Adipocyte (in vitro differentiated cells): ENCODE measurements at regions not wholly inside any gene's neighbourhood (a gene's known extent, or its start where the extent isn't known, plus 50 kb on each side); places are given as distances from the start of the nearest gene placed in this dataset.
"Not testable (repeated sequence)": the region's sequence is repeated elsewhere in the genome, so short reads cannot be mapped to it uniquely, and the experiment has no call there.

Experiments
- DNase-seq: peaks from one replicate; pipeline ENCODE4 v3.0.0-alpha.2; 2015; ENCODE audit warnings: low read depth
- H3K27me3 ChIP-seq: replicated peaks from 2 replicates; pipeline ENCODE4 v1.7.0; 2013; ENCODE audit warnings: mild to moderate bottlenecking, low read length, moderate library complexity; ENCODE audit not compliant: control insufficient read depth, insufficient read depth
- H3K36me3 ChIP-seq: 2 replicates; pipeline ENCODE4 v1.7.0; 2013; ENCODE audit warnings: low read length, mild to moderate bottlenecking, moderate library complexity; ENCODE audit not compliant: control insufficient read depth, insufficient read depth, severe bottlenecking
- H3K4me1 ChIP-seq: 2 replicates; pipeline ENCODE4 v1.7.0; 2013; ENCODE audit warnings: mild to moderate bottlenecking, low read length, moderate library complexity; ENCODE audit not compliant: control insufficient read depth, insufficient read depth
- H3K4me3 ChIP-seq: 2 replicates; pipeline ENCODE4 v1.7.0; 2013; ENCODE audit warnings: mild to moderate bottlenecking, low read length, moderate library complexity
- H3K9ac ChIP-seq: 2 replicates; pipeline ENCODE4 v1.7.0; 2013; ENCODE audit warnings: mild to moderate bottlenecking, low read length, moderate library complexity
- H3K9me3 ChIP-seq: 2 replicates; pipeline ENCODE4 v1.7.0; 2013; ENCODE audit warnings: mild to moderate bottlenecking, low read length, moderate library complexity; ENCODE audit not compliant: control insufficient read depth

GRCh38 chr12:86383759-86384158, 127.6 kb upstream of the MGAT4C start:
- not testable (repeated sequence) for DNase-seq, H3K4me3 ChIP-seq, H3K9me3 ChIP-seq, H3K36me3 ChIP-seq, H3K27me3 ChIP-seq, H3K9ac ChIP-seq, H3K4me1 ChIP-seq

- H3K36me3 ChIP-seq, result no peaks in the 10 kb centered on the region
- no peak overlapping the region for H3K4me3 ChIP-seq
- no peaks in the 10 kb centered on the region for H3K4me1 ChIP-seq
- no peaks in the 10 kb centered on the region for H3K9me3 ChIP-seq
- no peak overlapping the region for H3K9ac ChIP-seq
- no peak for DNase-seq
- no peaks in the 10 kb centered on the region for H3K27me3 ChIP-seq
Measured at GRCh38 chr12:86379337-86379736, 123.1 kb upstream of the MGAT4C start.

- DNase-seq, result no peak
- Histone ChIP-seq H3K9ac (no peak overlapping the region), H3K36me3 (no peaks in the 10 kb centered on the region), H3K9me3 (no peaks in the 10 kb centered on the region), H3K4me1 (no peaks in the 10 kb centered on the region), H3K27me3 (no peaks in the 10 kb centered on the region), H3K4me3 (no peak overlapping the region)
Measured at GRCh38 chr12:86376052-86376451, 119.9 kb upstream of the MGAT4C start.

DNA sequence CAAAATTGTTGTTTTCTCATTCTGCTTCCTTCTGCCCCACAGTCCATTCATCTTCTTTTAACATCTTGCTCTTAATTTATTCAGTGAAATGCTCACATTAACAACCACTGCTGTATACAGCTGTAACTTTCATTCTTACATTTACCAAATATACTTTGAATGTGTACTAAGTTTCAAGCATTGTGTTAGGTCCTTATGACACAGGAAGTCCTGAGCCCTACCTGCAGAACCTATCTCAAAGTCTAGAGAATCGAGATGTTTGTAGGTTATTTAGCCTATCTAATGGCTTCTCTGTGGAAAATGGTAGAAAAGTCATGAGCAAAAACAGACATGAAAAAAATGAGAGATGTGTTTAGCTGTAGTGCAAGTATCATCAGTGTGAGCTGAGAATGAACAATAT, 117.6 kb upstream of the MGAT4C start:
- Histone ChIP-seq H3K4me1 (no peaks in the 10 kb centered on the region), H3K9me3 (no peaks in the 10 kb centered on the region), H3K27me3 (no peaks in the 10 kb centered on the region), H3K9ac (no peak overlapping the region), H3K4me3 (no peak overlapping the region), H3K36me3 (no peaks in the 10 kb centered on the region)
- DNase-seq, result no peak

- Histone ChIP-seq H3K4me3 (no peak overlapping the region), H3K4me1 (no peaks in the 10 kb centered on the region), H3K27me3 (no peaks in the 10 kb centered on the region), H3K9ac (no peak overlapping the region), H3K9me3 (no peaks in the 10 kb centered on the region), H3K36me3 (no peaks in the 10 kb centered on the region)
- no peak for DNase-seq
Measured at GRCh38 chr12:86367137-86367536, 110.9 kb upstream of the MGAT4C start.

DNA sequence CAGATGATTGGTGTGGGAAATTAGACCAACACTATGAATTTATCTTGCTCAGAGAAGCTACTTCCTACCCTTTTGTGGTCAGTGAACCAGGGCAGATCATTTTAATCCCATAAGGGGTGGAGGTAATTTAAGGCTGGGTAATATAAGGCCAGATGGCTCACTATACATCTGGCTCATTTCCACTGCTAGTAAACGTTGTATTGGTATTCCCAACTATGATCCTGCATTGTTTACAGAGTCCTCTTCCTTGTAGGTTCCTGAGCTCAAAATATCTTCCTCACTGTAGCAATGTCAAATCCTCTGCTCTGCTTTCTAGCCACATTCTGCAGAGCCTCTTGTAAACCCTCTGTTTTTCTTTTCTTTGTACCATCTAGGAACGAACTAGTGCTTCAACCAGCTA, 93.0 kb upstream of the MGAT4C start:
- Histone ChIP-seq H3K27me3 (no peaks in the 10 kb centered on the region), H3K4me3 (no peak overlapping the region), H3K9me3 (no peaks in the 10 kb centered on the region), H3K9ac (no peak overlapping the region), H3K4me1 (no peaks in the 10 kb centered on the region), H3K36me3 (no peaks in the 10 kb centered on the region)
- DNase-seq, result no peak

DNA sequence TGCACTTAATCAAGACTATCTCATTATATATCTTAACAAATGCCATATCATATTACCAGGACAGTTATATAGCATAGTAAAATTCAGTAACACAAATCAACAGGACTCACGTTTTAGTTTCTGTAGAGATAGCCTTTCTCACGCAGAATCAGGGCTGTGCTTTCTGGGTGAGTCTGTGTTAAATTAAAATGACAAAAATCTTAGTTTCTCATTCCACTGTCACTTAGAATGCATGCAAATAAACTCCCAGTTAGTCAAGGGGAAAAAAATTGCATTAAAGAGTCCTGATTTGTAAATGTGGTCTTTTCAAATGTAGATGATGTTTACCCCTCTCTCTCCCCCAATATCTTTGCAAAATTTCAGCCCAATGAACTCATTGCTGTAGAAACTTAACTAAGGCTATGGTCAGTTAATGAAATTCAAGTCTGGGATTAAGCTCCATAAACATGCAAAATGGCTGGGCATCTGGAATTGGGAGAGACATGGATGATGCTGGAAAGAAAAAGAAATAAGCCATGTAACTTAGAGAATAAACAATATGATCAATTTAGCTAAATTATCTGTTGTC, 77.8 kb upstream of the MGAT4C start:
- Histone ChIP-seq H3K9me3 (no peaks in the 10 kb centered on the region), H3K4me3 (no peak overlapping the region), H3K36me3 (no peaks in the 10 kb centered on the region), H3K27me3 (no peaks in the 10 kb centered on the region), H3K4me1 (peaks cover 7% of the 10 kb centered on the region), H3K9ac (no peak overlapping the region)
- DNase-seq, result no peak

DNA sequence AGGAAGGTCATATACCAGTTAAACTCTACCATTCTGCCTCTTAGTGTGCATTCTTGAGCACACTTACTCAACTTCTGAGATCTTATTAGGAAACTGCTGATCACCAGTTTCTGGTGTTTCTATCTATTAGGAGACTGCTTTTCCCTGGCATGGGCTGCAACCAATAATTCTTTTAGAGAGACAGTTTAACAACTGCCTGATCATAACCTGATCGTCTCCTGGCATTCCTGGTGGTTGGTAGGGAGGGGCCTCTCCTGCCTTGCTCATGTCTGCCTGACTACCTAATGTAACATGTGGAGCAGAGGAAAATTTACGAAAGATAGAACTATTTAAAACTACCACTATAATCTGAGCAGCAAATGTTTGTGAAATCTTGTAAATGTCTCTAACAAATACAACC, 75.3 kb upstream of the MGAT4C start:
- no peaks in the 10 kb centered on the region for H3K36me3 ChIP-seq
- no peaks in the 10 kb centered on the region for H3K9me3 ChIP-seq
- peaks cover 7% of the 10 kb centered on the region for H3K4me1 ChIP-seq
- H3K27me3 ChIP-seq, result no peaks in the 10 kb centered on the region
- no peak overlapping the region for H3K4me3 ChIP-seq
- DNase-seq, result no peak
- no peak overlapping the region for H3K9ac ChIP-seq

GRCh38 chr12:86331012-86331411, 74.8 kb upstream of the MGAT4C start:
- no peaks in the 10 kb centered on the region for H3K27me3 ChIP-seq
- H3K4me3 ChIP-seq, result no peak overlapping the region
- H3K9ac ChIP-seq, result no peak overlapping the region
- H3K36me3 ChIP-seq, result no peaks in the 10 kb centered on the region
- H3K4me1 ChIP-seq, result peaks cover 7% of the 10 kb centered on the region
- DNase-seq, result no peak
- no peaks in the 10 kb centered on the region for H3K9me3 ChIP-seq

DNA sequence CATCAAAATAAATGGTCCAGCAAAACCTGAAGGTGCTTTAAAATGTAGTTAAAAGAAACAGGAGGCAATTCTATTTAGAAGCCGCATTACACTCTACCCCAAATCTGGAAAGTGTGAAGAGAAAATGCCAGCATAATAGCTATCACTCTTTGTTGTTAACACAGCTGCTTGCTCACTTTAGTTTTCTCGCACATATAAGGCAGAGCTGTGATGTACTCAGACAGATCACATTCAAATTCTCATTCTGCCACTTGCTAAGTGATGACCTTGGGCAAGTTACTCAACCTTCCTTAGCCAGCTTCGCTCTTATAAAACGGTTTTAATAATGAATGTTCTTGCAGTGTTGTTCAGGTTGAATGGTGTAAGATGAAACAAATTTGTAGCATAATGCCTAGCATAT, 56.0 kb upstream of the MGAT4C start:
- H3K27me3 ChIP-seq, result no peaks in the 10 kb centered on the region
- no peaks in the 10 kb centered on the region for H3K36me3 ChIP-seq
- H3K9me3 ChIP-seq, result no peaks in the 10 kb centered on the region
- no peak overlapping the region for H3K9ac ChIP-seq
- H3K4me3 ChIP-seq, result no peak overlapping the region
- H3K4me1 ChIP-seq, result no peaks in the 10 kb centered on the region
- no peak for DNase-seq
